DOHH2 (cell line): ENCODE measurements at regions not wholly inside any gene's neighbourhood (a gene's known extent, or its start where the extent isn't known, plus 50 kb on each side); places are given as distances from the start of the nearest gene placed in this dataset.

Experiments used
- H3F3A ChIP-seq: fragments of 200-600 bp; sonication (generic), shearing (Covaris generic); 2 replicates; pipeline ENCODE4 v1.6.0; 2016; ENCODE audit warnings: antibody characterized with exemption, mild to moderate bottlenecking; ENCODE audit not compliant: control insufficient read depth, insufficient read depth
- H3K27ac ChIP-seq: fragments of 200-600 bp; sonication (generic); 2 replicates; pipeline ENCODE4 v1.5.1; 2014; ENCODE audit warnings: low read depth, mild to moderate bottlenecking, low read length, moderate library complexity
- H3K27me3 ChIP-seq: fragments of 200-600 bp; sonication (generic); 2 replicates; pipeline ENCODE4 v1.6.1; 2014; ENCODE audit warnings: mild to moderate bottlenecking, low read length, mixed read lengths; ENCODE audit not compliant: control insufficient read depth
- H3K36me3 ChIP-seq: fragments of 200-600 bp; sonication (generic); 2 replicates; pipeline ENCODE4 v1.6.1; 2014; ENCODE audit warnings: mild to moderate bottlenecking, low read length, moderate library complexity, mixed read lengths; ENCODE audit not compliant: control insufficient read depth
- H3K4me1 ChIP-seq: fragments of 200-600 bp; sonication (generic); 2 replicates; pipeline ENCODE4 v1.6.1; 2014; ENCODE audit warnings: mild to moderate bottlenecking, low read length, mixed read lengths; ENCODE audit not compliant: control insufficient read depth
- H3K4me2 ChIP-seq: fragments of 200-600 bp; sonication (generic); 2 replicates; pipeline ENCODE4 v1.6.0; 2014; ENCODE audit warnings: mild to moderate bottlenecking, low read length, moderate library complexity
- H3K4me3 ChIP-seq: fragments of 200-600 bp; sonication (generic); 2 replicates; pipeline ENCODE4 v1.5.1; 2014; ENCODE audit warnings: mild to moderate bottlenecking, low read length, mixed read lengths
- H3K79me2 ChIP-seq: fragments of 200-600 bp; sonication (generic); 2 replicates; pipeline ENCODE4 v1.6.1; 2014; ENCODE audit warnings: mild to moderate bottlenecking, low read length, mixed read lengths; ENCODE audit not compliant: control insufficient read depth
- H3K9me2 ChIP-seq: fragments of 200-600 bp; sonication (generic); replicated peaks from 2 replicates; pipeline ENCODE4 v1.6.1; 2014; ENCODE audit warnings: mild to moderate bottlenecking, low read length, mixed read lengths; ENCODE audit not compliant: control insufficient read depth
- H3K9me3 ChIP-seq: fragments of 200-600 bp; sonication (generic); 2 replicates; pipeline ENCODE4 v1.6.1; 2014; ENCODE audit warnings: antibody characterized with exemption, low read length, mixed read lengths; ENCODE audit not compliant: control insufficient read depth, insufficient read depth
- H4K20me1 ChIP-seq: fragments of 200-600 bp; sonication (generic); 2 replicates; pipeline ENCODE4 v1.6.0; 2014; ENCODE audit warnings: low read depth, mild to moderate bottlenecking, antibody characterized with exemption, low read length, moderate library complexity; ENCODE audit not compliant: control insufficient read depth, insufficient read depth
- CTCF ChIP-seq: fragments of 200-600 bp; sonication (generic); IDR thresholded peaks from one replicate; pipeline ENCODE4 v1.5.1; 2014; ENCODE audit warnings: antibody characterized with exemption, mild to moderate bottlenecking, low read depth, low read length; ENCODE audit not compliant: poor library complexity, severe bottlenecking
- EZH2phosphoT487 ChIP-seq: fragments of 200-600 bp; sonication (generic); IDR thresholded peaks from 2 replicates; pipeline ENCODE4 v1.6.1; 2017; ENCODE audit warnings: borderline replicate concordance, mild to moderate bottlenecking, antibody characterized with exemption, low read length, moderate library complexity, mixed read lengths

GRCh38 chr1:18045621-18046020 lies 62.0 kb upstream of the IGSF21 start:
- no peaks in the 10 kb centered on the region; the same call in 1 of the 2 replicates for H3K9me2 ChIP-seq
- H3K79me2 ChIP-seq: no peaks in the 10 kb centered on the region
- TF ChIP-seq CTCF (no peak), EZH2phosphoT487 (no peak)
- H3K4me1 ChIP-seq: peaks cover 3% of the 10 kb centered on the region
- H3K27me3 ChIP-seq: no peaks in the 10 kb centered on the region
- H3K4me3 ChIP-seq: no peak overlapping the region
- no peaks in the 10 kb centered on the region for H3K36me3 ChIP-seq
- H3K27ac ChIP-seq: no peak overlapping the region
- no peak overlapping the region for H3K4me2 ChIP-seq
- no peaks in the 10 kb centered on the region for H4K20me1 ChIP-seq
- H3K9me3 ChIP-seq: peaks cover 2% of the 10 kb centered on the region; the same call in 1 of the 2 replicates
- no peaks in the 10 kb centered on the region for H3F3A ChIP-seq

GRCh38 chr1:18047122-18047521 lies 60.5 kb upstream of the IGSF21 start:
- TF ChIP-seq EZH2phosphoT487: no peak
- Histone ChIP-seq H3K27ac (no peak overlapping the region), H3K36me3 (no peaks in the 10 kb centered on the region), H3K4me1 (no peaks in the 10 kb centered on the region), H3K9me2 (no peaks in the 10 kb centered on the region; the same call in 1 of the 2 replicates), H3K27me3 (no peaks in the 10 kb centered on the region), H4K20me1 (no peaks in the 10 kb centered on the region), H3F3A (no peaks in the 10 kb centered on the region), H3K9me3 (peaks cover 2% of the 10 kb centered on the region; the same call in 1 of the 2 replicates), H3K79me2 (no peaks in the 10 kb centered on the region), H3K4me3 (no peak overlapping the region), H3K4me2 (no peak overlapping the region)

- H3K27me3 ChIP-seq: no peaks in the 10 kb centered on the region
- no peaks in the 10 kb centered on the region for H3F3A ChIP-seq
- peaks cover 2% of the 10 kb centered on the region; the same call in 1 of the 2 replicates for H3K9me3 ChIP-seq
- H3K27ac ChIP-seq: no peak overlapping the region
- no peak overlapping the region for H3K4me3 ChIP-seq
- no peak overlapping the region for H3K4me2 ChIP-seq
- H3K79me2 ChIP-seq: no peaks in the 10 kb centered on the region
- no peaks in the 10 kb centered on the region for H3K4me1 ChIP-seq
- H3K9me2 ChIP-seq: no peaks in the 10 kb centered on the region; the same call in 1 of the 2 replicates
- H4K20me1 ChIP-seq: no peaks in the 10 kb centered on the region
- no peak for TF ChIP-seq CTCF
- no peak for TF ChIP-seq EZH2phosphoT487
- H3K36me3 ChIP-seq: no peaks in the 10 kb centered on the region
Measured at GRCh38 chr1:18049228-18049627, 58.4 kb upstream of the IGSF21 start.

GRCh38 chr1:18052671-18053070 lies 54.9 kb upstream of the IGSF21 start:
- H3K36me3 ChIP-seq: no peaks in the 10 kb centered on the region
- H3F3A ChIP-seq: no peaks in the 10 kb centered on the region
- no peaks in the 10 kb centered on the region for H3K79me2 ChIP-seq
- H3K9me2 ChIP-seq: no peaks in the 10 kb centered on the region
- TF ChIP-seq CTCF: no peak
- TF ChIP-seq EZH2phosphoT487: no peak
- H3K27ac ChIP-seq: no peak overlapping the region
- no peak overlapping the region for H3K4me2 ChIP-seq
- no peaks in the 10 kb centered on the region for H3K27me3 ChIP-seq
- H4K20me1 ChIP-seq: no peaks in the 10 kb centered on the region
- no peak overlapping the region for H3K4me3 ChIP-seq
- H3K9me3 ChIP-seq: peaks cover 2% of the 10 kb centered on the region; the same call in 1 of the 2 replicates
- no peaks in the 10 kb centered on the region for H3K4me1 ChIP-seq
